ENCODE measurements at regions not wholly inside any gene's neighbourhood (a gene's known extent, or its start where the extent isn't known, plus 50 kb on each side); places are given as distances from the start of the nearest gene placed in this dataset.

- DNase-seq (ENCODE audit: low read depth in 2 of 2): no peak
These were observed 260.3 kb downstream of the SLITRK6 start for GRCh38 chr13:85538957-85539356.

- DNase-seq (ENCODE audit: low read depth in 2 of 2): no peak
These were observed 261.6 kb downstream of the SLITRK6 start for GRCh38 chr13:85537601-85538000.

GRCh38 chr13:85536706-85537105 lies 262.5 kb downstream of the SLITRK6 start:
- DNase-seq (ENCODE audit: low read depth in 2 of 2): no peak

- no peak for DNase-seq (ENCODE audit: low read depth in 2 of 2)
These were observed 263.7 kb downstream of the SLITRK6 start for GRCh38 chr13:85535316-85536084.

- no peak for DNase-seq (ENCODE audit: low read depth in 2 of 2)
These were observed 265.3 kb downstream of the SLITRK6 start for GRCh38 chr13:85533911-85534310.

- no peak for DNase-seq (ENCODE audit: low read depth in 2 of 2)
These were observed 270.0 kb downstream of the SLITRK6 start for GRCh38 chr13:85529218-85529594.

- no peak for DNase-seq (ENCODE audit: low read depth in 2 of 2)
These were observed 270.6 kb downstream of the SLITRK6 start for GRCh38 chr13:85528491-85529217.

- DNase-seq (ENCODE audit: low read depth in 2 of 2): no peak
These were observed 271.9 kb downstream of the SLITRK6 start for GRCh38 chr13:85527316-85527715.

GRCh38 chr13:85525411-85525810 lies 273.8 kb downstream of the SLITRK6 start:
- DNase-seq (ENCODE audit: low read depth in 2 of 2): no peak

- no peak for DNase-seq (ENCODE audit: low read depth in 2 of 2)
These were observed 277.6 kb downstream of the SLITRK6 start for GRCh38 chr13:85521657-85522056.

GRCh38 chr13:85520445-85520844 lies 278.8 kb downstream of the SLITRK6 start:
- DNase-seq (ENCODE audit: low read depth in 2 of 2): no peak

- DNase-seq (ENCODE audit: low read depth in 2 of 2): no peak
These were observed 279.9 kb downstream of the SLITRK6 start for GRCh38 chr13:85519363-85519762.

- no peak for DNase-seq (ENCODE audit: low read depth in 2 of 2)
These were observed 286.8 kb downstream of the SLITRK6 start for GRCh38 chr13:85512421-85512820.

- no peak for DNase-seq (ENCODE audit: low read depth in 2 of 2)
These were observed 289.7 kb downstream of the SLITRK6 start for GRCh38 chr13:85509512-85509911.

GRCh38 chr13:85508683-85509329 lies 290.4 kb downstream of the SLITRK6 start:
- DNase-seq (ENCODE audit: low read depth in 2 of 2): no peak

GRCh38 chr13:85503797-85504196 lies 295.4 kb downstream of the SLITRK6 start:
- DNase-seq (ENCODE audit: low read depth in 2 of 2): no peak

GRCh38 chr13:85501616-85502015 lies 297.6 kb downstream of the SLITRK6 start:
- no peak for DNase-seq (ENCODE audit: low read depth in 2 of 2)

GRCh38 chr13:85500696-85501256 lies 298.4 kb downstream of the SLITRK6 start:
- no peak for DNase-seq (ENCODE audit: low read depth in 2 of 2)

- no peak for DNase-seq (ENCODE audit: low read depth in 2 of 2)
These were observed 300.4 kb downstream of the SLITRK6 start for GRCh38 chr13:85498774-85499173.

GRCh38 chr13:85497652-85498051 lies 301.6 kb downstream of the SLITRK6 start:
- DNase-seq (ENCODE audit: low read depth in 2 of 2): no peak

GRCh38 chr13:85492283-85492682 lies 306.9 kb downstream of the SLITRK6 start:
- no peak for DNase-seq (ENCODE audit: low read depth in 2 of 2)

- no peak for DNase-seq (ENCODE audit: low read depth in 2 of 2)
These were observed 312.6 kb downstream of the SLITRK6 start for GRCh38 chr13:85486663-85487062.

Data from stimulated activated CD4-positive, alpha-beta T cell treated with anti-CD3 and anti-CD28 coated beads, Interleukin-15, amount 100 ng/mL, for 48 hours (primary cell).